ENCODE measurements at regions not wholly inside any gene's neighbourhood (a gene's known extent, or its start where the extent isn't known, plus 50 kb on each side); places are given as distances from the start of the nearest gene placed in this dataset.

GRCh38 chr10:83896219-83896618, 243.1 kb upstream of the GHITM start:
- TF ChIP-seq, protein P1, sequence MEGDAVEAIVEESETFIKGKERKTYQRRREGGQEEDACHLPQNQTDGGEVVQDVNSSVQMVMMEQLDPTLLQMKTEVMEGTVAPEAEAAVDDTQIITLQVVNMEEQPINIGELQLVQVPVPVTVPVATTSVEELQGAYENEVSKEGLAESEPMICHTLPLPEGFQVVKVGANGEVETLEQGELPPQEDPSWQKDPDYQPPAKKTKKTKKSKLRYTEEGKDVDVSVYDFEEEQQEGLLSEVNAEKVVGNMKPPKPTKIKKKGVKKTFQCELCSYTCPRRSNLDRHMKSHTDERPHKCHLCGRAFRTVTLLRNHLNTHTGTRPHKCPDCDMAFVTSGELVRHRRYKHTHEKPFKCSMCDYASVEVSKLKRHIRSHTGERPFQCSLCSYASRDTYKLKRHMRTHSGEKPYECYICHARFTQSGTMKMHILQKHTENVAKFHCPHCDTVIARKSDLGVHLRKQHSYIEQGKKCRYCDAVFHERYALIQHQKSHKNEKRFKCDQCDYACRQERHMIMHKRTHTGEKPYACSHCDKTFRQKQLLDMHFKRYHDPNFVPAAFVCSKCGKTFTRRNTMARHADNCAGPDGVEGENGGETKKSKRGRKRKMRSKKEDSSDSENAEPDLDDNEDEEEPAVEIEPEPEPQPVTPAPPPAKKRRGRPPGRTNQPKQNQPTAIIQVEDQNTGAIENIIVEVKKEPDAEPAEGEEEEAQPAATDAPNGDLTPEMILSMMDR (IDR thresholded peaks at IDR 0.05): no peak
- TF ChIP-seq EP300 (IDR thresholded peaks at IDR 0.05): no peak
- no peak for TF ChIP-seq POLR2A (IDR thresholded peaks at IDR 0.05)
- no peak for DNase-seq
- Histone ChIP-seq H3K4me1 (ENCODE audit: insufficient read depth) (no peaks in the 10 kb centered on the region), H3K27me3 (no peaks in the 10 kb centered on the region), H3K27ac (no peak overlapping the region), H3K36me3 (no peaks in the 10 kb centered on the region), H3K9me3 (no peaks in the 10 kb centered on the region), H3K4me3 (no peak overlapping the region)
- intact Hi-C loops (cut with DNase I): no loop called here
- WGBS, 3 donors: 87 to 91% (median 90%) methylated on average over 6 of the region's 6 CpGs

- no peaks in the 10 kb centered on the region for H3K36me3 ChIP-seq
- TF ChIP-seq POLR2A (IDR thresholded peaks at IDR 0.05) (no peak), EP300 (IDR thresholded peaks at IDR 0.05) (no peak)
- TF ChIP-seq, protein P1 (IDR thresholded peaks at IDR 0.05): no peak
- no peaks in the 10 kb centered on the region for H3K9me3 ChIP-seq
- H3K27ac ChIP-seq: no peak overlapping the region
- H3K4me3 ChIP-seq: no peak overlapping the region
- no peaks in the 10 kb centered on the region for H3K4me1 ChIP-seq (ENCODE audit: insufficient read depth)
- intact Hi-C loops (cut with DNase I): no loop called here
- DNase-seq: no peak
- no peaks in the 10 kb centered on the region for H3K27me3 ChIP-seq
- 75 to 86% (median 83%) methylated on average over 1 of the region's 1 CpG for WGBS, 3 donors
Observed at GRCh38 chr10:83897626-83898025, 241.7 kb upstream of the GHITM start.

- TF ChIP-seq, protein P1 (IDR thresholded peaks at IDR 0.05): no peak
- no peak for TF ChIP-seq POLR2A (IDR thresholded peaks at IDR 0.05)
- TF ChIP-seq EP300 (IDR thresholded peaks at IDR 0.05): no peak
- WGBS, 3 donors: 77 to 87% (median 79%) methylated on average over 2 of the region's 2 CpGs
- DNase-seq: no peak
- Histone ChIP-seq H3K4me3 (no peak overlapping the region), H3K27ac (no peak overlapping the region), H3K36me3 (no peaks in the 10 kb centered on the region), H3K9me3 (no peaks in the 10 kb centered on the region), H3K4me1 (ENCODE audit: insufficient read depth) (no peaks in the 10 kb centered on the region), H3K27me3 (no peaks in the 10 kb centered on the region)
- intact Hi-C loops (cut with DNase I): no loop called here
Observed at GRCh38 chr10:83908506-83908905, 230.8 kb upstream of the GHITM start.

DNA sequence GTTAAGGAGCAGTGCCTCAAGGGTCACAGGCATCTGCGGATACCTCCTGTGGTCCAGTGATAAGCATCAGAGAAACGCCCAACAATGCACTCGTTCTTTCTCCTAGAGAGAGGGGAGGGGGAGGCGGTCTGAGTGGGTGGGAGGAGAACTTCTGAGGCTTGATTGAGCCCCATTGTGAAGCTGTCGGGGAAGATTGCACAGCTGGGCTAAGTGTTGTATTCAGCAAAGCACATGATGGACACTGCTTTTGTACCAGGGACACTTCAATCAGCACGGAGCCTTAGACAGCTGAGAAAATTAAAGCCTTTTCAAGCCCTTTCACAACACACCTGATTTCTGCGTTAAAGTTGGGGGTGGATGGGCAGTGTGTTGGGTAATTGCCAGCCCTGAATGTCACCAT, 230.3 kb upstream of the GHITM start:
- 43 to 52% (median 49%) methylated on average over 7 of the region's 7 CpGs for WGBS, 3 donors
- no peak overlapping the region for H3K27ac ChIP-seq
- no peaks in the 10 kb centered on the region for H3K27me3 ChIP-seq
- no peaks in the 10 kb centered on the region for H3K36me3 ChIP-seq
- H3K9me3 ChIP-seq: no peaks in the 10 kb centered on the region
- intact Hi-C loops (cut with DNase I): no loop called here
- TF ChIP-seq EP300 (IDR thresholded peaks at IDR 0.05): no peak
- TF ChIP-seq, protein P1 (IDR thresholded peaks at IDR 0.05): no peak
- no peak for TF ChIP-seq POLR2A (IDR thresholded peaks at IDR 0.05)
- no peak overlapping the region for H3K4me3 ChIP-seq
- DNase-seq: no peak
- no peaks in the 10 kb centered on the region for H3K4me1 ChIP-seq (ENCODE audit: insufficient read depth)

- 33 to 85% (median 70%) methylated on average over 1 of the region's 1 CpG for WGBS, 3 donors
- no peaks in the 10 kb centered on the region for H3K27me3 ChIP-seq
- intact Hi-C loops (cut with DNase I): no loop called here
- TF ChIP-seq, protein P1 (IDR thresholded peaks at IDR 0.05): no peak
- no peaks in the 10 kb centered on the region for H3K36me3 ChIP-seq
- H3K27ac ChIP-seq: no peak overlapping the region
- H3K9me3 ChIP-seq: no peaks in the 10 kb centered on the region
- H3K4me3 ChIP-seq: no peak overlapping the region
- DNase-seq: no peak
- no peaks in the 10 kb centered on the region for H3K4me1 ChIP-seq (ENCODE audit: insufficient read depth)
Observed at GRCh38 chr10:83915801-83916200, 223.5 kb upstream of the GHITM start.
